Neural cell (in vitro differentiated cells): ENCODE measurements at regions not wholly inside any gene's neighbourhood (a gene's known extent, or its start where the extent isn't known, plus 50 kb on each side); places are given as distances from the start of the nearest gene placed in this dataset.

Experiments used
- CTCF ChIP-seq: fragments of 450-650 bp; IDR thresholded peaks from 2 replicates; pipeline ENCODE4 v1.5.1; 2014; ENCODE audit warnings: antibody characterized with exemption, mild to moderate bottlenecking, moderate library complexity; ENCODE audit not compliant: poor library complexity, severe bottlenecking
- EZH2 ChIP-seq: fragments of 200-600, 300-800 bp; shearing (Covaris generic), sonication (generic); IDR thresholded peaks from 2 replicates; pipeline ENCODE4 v1.6.1; 2014; ENCODE audit warnings: antibody characterized with exemption, low read length, borderline replicate concordance, mild to moderate bottlenecking; ENCODE audit not compliant: insufficient read depth, poor library complexity, severe bottlenecking
- POLR2AphosphoS5 ChIP-seq: IDR thresholded peaks from 2 replicates; pipeline ENCODE4 v1.6.1; 2012
- REST ChIP-seq: IDR thresholded peaks from 2 replicates; pipeline ENCODE4 v1.6.1; 2012; ENCODE audit warnings: borderline replicate concordance
- SMC3 ChIP-seq: fragments of 450-650 bp; conservative IDR thresholded peaks from 2 replicates; pipeline ENCODE4 v1.6.1; 2014; ENCODE audit warnings: antibody characterized with exemption, mild to moderate bottlenecking, moderate library complexity; ENCODE audit not compliant: poor library complexity
- TAF1 ChIP-seq: IDR thresholded peaks from 2 replicates; pipeline ENCODE4 v1.6.1; 2012; ENCODE audit warnings: low read depth

- no peak for TF ChIP-seq EZH2
- no peak for TF ChIP-seq CTCF
- TF ChIP-seq REST = no peak
- no peak for TF ChIP-seq TAF1
- TF ChIP-seq SMC3 = no peak
- no peak for TF ChIP-seq POLR2AphosphoS5
Measured at GRCh38 chr4:149110481-149110880, 668.3 kb upstream of the NR3C2 start.
